OCI-LY1 (cell line): ENCODE measurements at regions not wholly inside any gene's neighbourhood (a gene's known extent, or its start where the extent isn't known, plus 50 kb on each side); places are given as distances from the start of the nearest gene placed in this dataset.

Experiments
- H2AFZ ChIP-seq: fragments of 200-600 bp; sonication (generic), shearing (Covaris generic); 2 replicates; pipeline ENCODE4 v1.6.0; 2014; ENCODE audit warnings: antibody characterized with exemption, mild to moderate bottlenecking, low read length
- H3F3A ChIP-seq: fragments of 200-600 bp; sonication (generic), shearing (Covaris generic); 2 replicates; pipeline ENCODE4 v1.6.0; 2014; ENCODE audit warnings: mild to moderate bottlenecking, antibody characterized with exemption, low read length, moderate library complexity; ENCODE audit not compliant: insufficient read depth
- H3K27ac ChIP-seq: fragments of 200-600 bp; sonication (generic); 2 replicates; pipeline ENCODE4 v1.5.1; 2014; ENCODE audit warnings: low read length, mixed run types, mild to moderate bottlenecking, low read depth; ENCODE audit not compliant: poor library complexity, severe bottlenecking
- H3K27me3 ChIP-seq: fragments of 200-600 bp; sonication (generic); 2 replicates; pipeline ENCODE4 v1.6.0; 2014; ENCODE audit warnings: antibody characterized with exemption, mild to moderate bottlenecking, low read length, moderate library complexity; ENCODE audit not compliant: insufficient read depth
- H3K36me3 ChIP-seq: fragments of 200-600 bp; sonication (generic); 2 replicates; pipeline ENCODE4 v1.6.1; 2014; ENCODE audit warnings: mild to moderate bottlenecking, antibody characterized with exemption, low read length, moderate library complexity, mixed read lengths; ENCODE audit not compliant: insufficient read depth
- H3K4me1 ChIP-seq: fragments of 200-600 bp; sonication (generic); 2 replicates; pipeline ENCODE4 v1.5.1; 2014; ENCODE audit warnings: mild to moderate bottlenecking, low read length, moderate library complexity; ENCODE audit not compliant: insufficient read depth, severe bottlenecking
- H3K4me2 ChIP-seq: fragments of 200-600 bp; sonication (generic), shearing (Covaris generic); 2 replicates; pipeline ENCODE4 v1.6.1; 2014; ENCODE audit warnings: low read length
- H3K4me3 ChIP-seq: fragments of 200-600 bp; sonication (generic); 2 replicates; pipeline ENCODE4 v1.5.1; 2014; ENCODE audit warnings: low read length, low read depth, mild to moderate bottlenecking, mixed read lengths; ENCODE audit not compliant: poor library complexity, severe bottlenecking
- H3K79me2 ChIP-seq: fragments of 200-600 bp; shearing (Covaris generic); 2 replicates; pipeline ENCODE4 v1.6.1; 2016; ENCODE audit warnings: mixed run types, low read length, mixed read lengths; ENCODE audit not compliant: insufficient read depth
- H3K9ac ChIP-seq: fragments of 200-600 bp; sonication (generic), shearing (Covaris generic); 2 replicates; pipeline ENCODE4 v1.6.1; 2014; ENCODE audit warnings: mild to moderate bottlenecking, low read length, mixed read lengths
- H3K9me2 ChIP-seq: fragments of 200-600 bp; sonication (generic), shearing (Covaris generic); 2 replicates; pipeline ENCODE4 v1.6.1; 2014; ENCODE audit warnings: low read depth, mild to moderate bottlenecking, low read length, mixed read lengths
- H3K9me3 ChIP-seq: fragments of 200-600 bp; shearing (Covaris generic); 2 replicates; pipeline ENCODE4 v1.6.1; 2014; ENCODE audit warnings: low read length, mixed read lengths
- H4K20me1 ChIP-seq: fragments of 200-600 bp; sonication (generic), shearing (Covaris generic); 2 replicates; pipeline ENCODE4 v1.6.0; 2016; ENCODE audit warnings: mild to moderate bottlenecking, low read length; ENCODE audit not compliant: insufficient read depth
- EZH2 ChIP-seq: fragments of 200-600 bp; sonication (generic), shearing (Covaris generic); IDR thresholded peaks from 2 replicates; pipeline ENCODE4 v1.8.0; 2017; ENCODE audit warnings: borderline replicate concordance, mixed run types, mild to moderate bottlenecking, antibody characterized with exemption, low read length, moderate library complexity, mixed read lengths
- TF ChIP-seq, protein P1 (sequence below): fragments of 200-600 bp; sonication (generic), shearing (Covaris generic); IDR thresholded peaks from 2 replicates; pipeline ENCODE4 v1.5.1; 2017; ENCODE audit warnings: mild to moderate bottlenecking, antibody characterized with exemption, low read length, moderate library complexity, mixed read lengths

DNA sequence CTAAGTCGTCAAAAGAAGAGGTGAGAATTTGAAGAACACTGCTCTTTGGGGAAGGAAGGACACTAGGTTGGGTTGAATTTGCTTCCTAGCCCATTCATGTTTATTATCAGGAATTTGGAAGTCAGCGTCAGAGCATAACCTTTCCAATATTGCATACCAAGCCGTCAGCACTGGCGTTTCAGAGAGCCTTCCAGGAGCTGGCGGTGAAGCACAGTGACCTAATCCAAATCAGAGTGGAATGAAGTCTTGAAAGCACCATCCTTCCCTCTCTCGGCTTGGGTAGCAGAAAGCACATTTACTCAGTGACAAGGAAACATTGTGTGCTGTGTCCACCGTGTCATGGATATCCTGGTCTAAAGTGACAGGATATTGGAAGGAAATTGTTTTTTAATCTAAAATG is 240.3 kb upstream of the PELI2 start:
- no peaks in the 10 kb centered on the region for H3K27me3 ChIP-seq
- no peaks in the 10 kb centered on the region for H3K9me3 ChIP-seq

DNA sequence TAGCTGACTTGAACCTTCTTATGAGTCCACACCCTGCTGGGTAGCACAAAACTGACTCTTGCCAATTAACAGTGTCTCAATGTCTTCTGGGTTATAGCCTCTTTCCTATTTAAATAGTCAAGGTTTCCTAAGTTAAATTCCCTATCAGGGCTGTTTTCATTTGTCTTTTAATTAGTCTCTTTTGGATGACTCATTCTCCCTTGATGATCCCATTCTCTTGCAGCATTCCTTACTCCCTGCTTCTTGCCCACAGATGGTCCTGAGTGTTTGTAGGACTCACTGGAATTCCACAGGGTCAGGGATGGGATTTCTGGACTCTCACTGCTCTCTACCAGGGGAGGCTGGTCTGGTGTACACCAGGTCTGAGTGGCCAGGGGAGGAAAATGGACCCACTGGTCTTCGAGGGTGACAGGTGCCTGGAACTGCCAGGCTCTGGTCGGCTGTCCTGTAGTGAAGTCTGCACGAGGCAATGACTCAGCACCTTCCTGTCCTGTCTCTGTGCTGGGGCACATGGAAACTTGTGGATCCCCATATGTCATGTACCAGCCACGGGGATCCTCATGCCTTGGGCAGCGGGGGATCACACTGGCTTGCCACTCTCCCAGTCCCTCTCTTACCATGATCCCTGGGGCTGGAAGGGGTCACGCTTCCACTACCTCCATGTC is 236.5 kb upstream of the PELI2 start:
- Histone ChIP-seq H3K9ac (no peak overlapping the region), H3K27ac (no peak overlapping the region), H3K36me3 (no peaks in the 10 kb centered on the region), H3K79me2 (no peaks in the 10 kb centered on the region), H3K4me2 (no peak overlapping the region), H3K4me3 (no peak overlapping the region), H4K20me1 (no peaks in the 10 kb centered on the region), H3F3A (no peaks in the 10 kb centered on the region), H3K27me3 (no peaks in the 10 kb centered on the region), H2AFZ (no peak overlapping the region), H3K4me1 (no peaks in the 10 kb centered on the region), H3K9me2 (no peaks in the 10 kb centered on the region), H3K9me3 (no peaks in the 10 kb centered on the region)
- no peak for TF ChIP-seq EZH2
- TF ChIP-seq, protein P1, sequence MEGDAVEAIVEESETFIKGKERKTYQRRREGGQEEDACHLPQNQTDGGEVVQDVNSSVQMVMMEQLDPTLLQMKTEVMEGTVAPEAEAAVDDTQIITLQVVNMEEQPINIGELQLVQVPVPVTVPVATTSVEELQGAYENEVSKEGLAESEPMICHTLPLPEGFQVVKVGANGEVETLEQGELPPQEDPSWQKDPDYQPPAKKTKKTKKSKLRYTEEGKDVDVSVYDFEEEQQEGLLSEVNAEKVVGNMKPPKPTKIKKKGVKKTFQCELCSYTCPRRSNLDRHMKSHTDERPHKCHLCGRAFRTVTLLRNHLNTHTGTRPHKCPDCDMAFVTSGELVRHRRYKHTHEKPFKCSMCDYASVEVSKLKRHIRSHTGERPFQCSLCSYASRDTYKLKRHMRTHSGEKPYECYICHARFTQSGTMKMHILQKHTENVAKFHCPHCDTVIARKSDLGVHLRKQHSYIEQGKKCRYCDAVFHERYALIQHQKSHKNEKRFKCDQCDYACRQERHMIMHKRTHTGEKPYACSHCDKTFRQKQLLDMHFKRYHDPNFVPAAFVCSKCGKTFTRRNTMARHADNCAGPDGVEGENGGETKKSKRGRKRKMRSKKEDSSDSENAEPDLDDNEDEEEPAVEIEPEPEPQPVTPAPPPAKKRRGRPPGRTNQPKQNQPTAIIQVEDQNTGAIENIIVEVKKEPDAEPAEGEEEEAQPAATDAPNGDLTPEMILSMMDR: no peak

More for the DNA sequence above, 240.3 kb upstream of the PELI2 start:
- no peaks in the 10 kb centered on the region for H3K4me1 ChIP-seq
- H3K36me3 ChIP-seq: no peaks in the 10 kb centered on the region
- no peak overlapping the region for H3K9ac ChIP-seq
- H3K27ac ChIP-seq: no peak overlapping the region
- no peaks in the 10 kb centered on the region for H3K79me2 ChIP-seq
- TF ChIP-seq EZH2: no peak
- TF ChIP-seq, protein P1: no peak
- no peaks in the 10 kb centered on the region for H4K20me1 ChIP-seq
- no peaks in the 10 kb centered on the region for H3K9me2 ChIP-seq
- H3F3A ChIP-seq: no peaks in the 10 kb centered on the region
- H3K4me3 ChIP-seq: no peak overlapping the region
- H2AFZ ChIP-seq: no peak overlapping the region
- no peak overlapping the region for H3K4me2 ChIP-seq

DNA sequence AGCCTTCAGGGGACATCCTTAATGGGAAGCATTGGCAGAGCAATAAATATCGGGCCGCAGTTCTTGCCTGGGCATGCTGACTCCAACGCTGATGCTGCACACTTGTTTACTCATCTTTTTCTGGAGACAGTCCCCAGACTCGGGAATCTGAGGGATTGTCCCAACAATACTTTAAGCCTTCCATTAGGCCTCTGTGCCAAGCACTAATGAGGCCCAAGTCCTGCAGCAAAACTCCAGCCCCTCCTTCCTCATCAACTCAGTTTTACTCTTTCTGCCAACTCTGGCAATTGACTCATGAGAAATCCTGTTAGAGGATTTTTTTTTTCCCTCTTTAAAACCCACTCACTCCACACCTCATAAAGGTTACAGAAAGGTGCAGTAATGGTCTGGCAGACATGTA is 233.4 kb upstream of the PELI2 start:
- Histone ChIP-seq H3K9me2 (no peaks in the 10 kb centered on the region), H4K20me1 (no peaks in the 10 kb centered on the region), H3K4me2 (no peak overlapping the region), H3K9me3 (no peaks in the 10 kb centered on the region), H3F3A (no peaks in the 10 kb centered on the region), H3K27ac (no peak overlapping the region), H3K27me3 (no peaks in the 10 kb centered on the region), H3K79me2 (no peaks in the 10 kb centered on the region), H3K9ac (no peak overlapping the region), H3K4me3 (no peak overlapping the region), H3K36me3 (no peaks in the 10 kb centered on the region), H3K4me1 (no peaks in the 10 kb centered on the region), H2AFZ (no peak overlapping the region)
- TF ChIP-seq EZH2: no peak
- TF ChIP-seq, protein P1: no peak
